Trophoblast cell (in vitro differentiated cells and primary cell): ENCODE measurements at regions not wholly inside any gene's neighbourhood (a gene's known extent, or its start where the extent isn't known, plus 50 kb on each side); places are given as distances from the start of the nearest gene placed in this dataset.

Experiments used
- DNase-seq, 2 donors: peaks; one replicate each; pipeline ENCODE4 v3.0.0-alpha.2; 2016
- H2AFZ ChIP-seq: 2 replicates; pipeline ENCODE4 v1.6.1; 2013; ENCODE audit warnings: low read length, moderate library complexity, mild to moderate bottlenecking; ENCODE audit not compliant: insufficient read depth, poor library complexity
- H2AK5ac ChIP-seq: 2 replicates; pipeline ENCODE4 v1.6.1; 2013; ENCODE audit warnings: mild to moderate bottlenecking, low read length
- H2BK120ac ChIP-seq: 2 replicates; pipeline ENCODE4 v1.6.1; 2013; ENCODE audit warnings: low read length, mild to moderate bottlenecking, moderate library complexity; ENCODE audit not compliant: insufficient read depth, poor library complexity
- H2BK12ac ChIP-seq: 2 replicates; pipeline ENCODE4 v1.6.1; 2013; ENCODE audit warnings: mild to moderate bottlenecking, low read length, moderate library complexity
- H2BK5ac ChIP-seq: 2 replicates; pipeline ENCODE4 v1.6.1; 2013; ENCODE audit warnings: low read length, low read depth, moderate library complexity, mild to moderate bottlenecking; ENCODE audit not compliant: poor library complexity
- H3K14ac ChIP-seq: 2 replicates; pipeline ENCODE4 v1.6.1; 2013; ENCODE audit warnings: mild to moderate bottlenecking, low read length
- H3K18ac ChIP-seq: 2 replicates; pipeline ENCODE4 v1.6.1; 2013; ENCODE audit warnings: mild to moderate bottlenecking, low read length
- H3K23ac ChIP-seq: 2 replicates; pipeline ENCODE4 v1.6.1; 2013; ENCODE audit warnings: low read length
- H3K27ac ChIP-seq: 2 replicates; pipeline ENCODE4 v1.5.1; 2013; ENCODE audit warnings: low read depth, mild to moderate bottlenecking, inconsistent platforms, low read length, moderate library complexity
- H3K27me3 ChIP-seq: 2 replicates; pipeline ENCODE4 v1.6.1; 2013; ENCODE audit warnings: inconsistent platforms, mild to moderate bottlenecking, low read length, moderate library complexity; ENCODE audit not compliant: insufficient read depth
- H3K36me3 ChIP-seq, 2 experiments: 1 replicate in 1 of 2; 2 replicates in 1 of 2; pipeline ENCODE4 v1.6.1; 2013; ENCODE audit warnings: low read length in 2 of 2, mild to moderate bottlenecking in 2 of 2, moderate library complexity in 1 of 2; ENCODE audit not compliant: insufficient read depth in 2 of 2, control insufficient read depth in 1 of 2
- H3K4ac ChIP-seq: 2 replicates; pipeline ENCODE4 v1.6.1; 2013; ENCODE audit warnings: low read depth, mild to moderate bottlenecking, low read length, moderate library complexity
- H3K4me1 ChIP-seq, 2 experiments: 1 replicate in 1 of 2; 2 replicates in 1 of 2; pipeline ENCODE4 v1.6.1; 2013; ENCODE audit warnings: low read length in 2 of 2, mild to moderate bottlenecking in 2 of 2, moderate library complexity in 1 of 2; ENCODE audit not compliant: insufficient read depth in 2 of 2, control insufficient read depth in 1 of 2
- H3K4me2 ChIP-seq: 2 replicates; pipeline ENCODE4 v1.6.1; 2013; ENCODE audit warnings: inconsistent platforms, mild to moderate bottlenecking, low read length, moderate library complexity
- H3K4me3 ChIP-seq: 2 replicates; pipeline ENCODE4 v1.5.1; 2013; ENCODE audit warnings: mild to moderate bottlenecking, low read depth, low read length, inconsistent platforms
- H3K79me1 ChIP-seq: one replicate; pipeline ENCODE4 v1.6.1; 2013; ENCODE audit warnings: low read length
- H3K79me2 ChIP-seq: 2 replicates; pipeline ENCODE4 v1.6.1; 2013; ENCODE audit warnings: low read length, mild to moderate bottlenecking; ENCODE audit not compliant: control insufficient read depth, insufficient read depth, poor library complexity
- H3K9ac ChIP-seq: 2 replicates; pipeline ENCODE4 v1.6.1; 2013; ENCODE audit warnings: mild to moderate bottlenecking, low read length
- H3K9me3 ChIP-seq: 2 replicates; pipeline ENCODE4 v1.6.1; 2013; ENCODE audit warnings: low read depth, mild to moderate bottlenecking, control low read depth, inconsistent platforms, low read length; ENCODE audit not compliant: insufficient read depth
- H4K12ac ChIP-seq: 2 replicates; pipeline ENCODE4 v1.6.1; 2013; ENCODE audit warnings: low read depth, mild to moderate bottlenecking, low read length, moderate library complexity
- H4K8ac ChIP-seq: 2 replicates; pipeline ENCODE4 v1.6.1; 2013; ENCODE audit warnings: low read depth, mild to moderate bottlenecking, low read length, moderate library complexity
- H4K91ac ChIP-seq: one replicate; pipeline ENCODE4 v1.6.1; 2013; ENCODE audit warnings: low read depth, mild to moderate bottlenecking, low read length, moderate library complexity
- WGBS: extraction: QIAGEN DNeasy Blood & Tissue Kit; methylation state at CpG from one replicate; pipeline ENCODE4 v1.1.7; 2013; ENCODE audit warnings: missing lambda C conversion rate; ENCODE audit not compliant: insufficient read length, insufficient coverage; ENCODE audit errors: extremely low coverage; 5-methylcytosine and 5-hydroxymethylcytosine counted together

DNA sequence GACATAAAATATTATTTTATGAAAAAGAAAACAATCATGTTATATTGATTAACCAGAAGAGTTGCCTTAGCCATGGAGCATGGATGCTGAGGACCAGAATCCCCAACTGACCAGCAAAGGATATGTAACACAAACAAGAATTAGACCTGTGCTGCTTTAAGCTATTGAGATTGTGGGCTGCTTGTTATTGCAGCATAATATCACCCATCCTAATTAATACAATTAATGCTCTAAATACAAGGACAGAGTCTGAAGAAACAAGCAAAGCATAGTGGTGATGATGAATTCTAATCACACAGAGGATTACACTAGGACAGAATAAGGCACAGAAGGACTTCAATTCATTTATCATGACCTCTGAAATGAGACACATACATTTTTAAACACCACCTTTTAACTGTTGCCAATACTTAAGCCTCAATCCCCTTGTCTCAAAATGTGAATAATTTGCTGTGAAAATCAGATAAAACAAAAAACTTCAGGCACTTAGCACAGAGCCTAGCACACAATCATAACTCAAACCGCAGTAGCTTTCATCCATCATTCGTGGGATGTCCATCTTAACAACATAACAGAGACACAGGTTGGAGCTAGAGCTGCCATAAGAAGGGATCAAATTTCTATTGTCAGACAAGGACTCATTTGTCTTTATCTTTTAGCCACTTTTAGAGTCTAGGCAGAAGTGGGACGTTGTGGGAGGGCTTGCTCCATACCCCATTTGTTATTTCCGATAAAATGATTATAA lies 449.6 kb upstream of the DCN start:
- no peak overlapping the region for H3K9ac ChIP-seq
- H3K18ac ChIP-seq: no peak overlapping the region
- no peaks in the 10 kb centered on the region for H3K4me1 ChIP-seq
- no peaks in the 10 kb centered on the region for H3K79me2 ChIP-seq
- no peak overlapping the region for H4K91ac ChIP-seq
- H3K36me3 ChIP-seq: no peaks in the 10 kb centered on the region
- H3K27me3 ChIP-seq: no peaks in the 10 kb centered on the region
- H3K4me2 ChIP-seq: no peak overlapping the region
- no peak overlapping the region for H3K27ac ChIP-seq
- no peak overlapping the region for H2BK12ac ChIP-seq
- no peak overlapping the region for H2AFZ ChIP-seq
- WGBS: no CpG with 5 or more reads among the region's 4 CpGs
- no peaks in the 10 kb centered on the region for H3K79me1 ChIP-seq
- no peak overlapping the region for H3K14ac ChIP-seq
- no peak for DNase-seq
- H3K9me3 ChIP-seq: no peaks in the 10 kb centered on the region
- no peak overlapping the region for H4K12ac ChIP-seq
- H2BK120ac ChIP-seq: no peak overlapping the region
- H3K4me3 ChIP-seq: no peak overlapping the region
- no peak overlapping the region for H3K23ac ChIP-seq
- no peak overlapping the region for H2AK5ac ChIP-seq
- no peak overlapping the region for H4K8ac ChIP-seq
- H3K4ac ChIP-seq: no peak overlapping the region
- H2BK5ac ChIP-seq: no peak overlapping the region

DNA sequence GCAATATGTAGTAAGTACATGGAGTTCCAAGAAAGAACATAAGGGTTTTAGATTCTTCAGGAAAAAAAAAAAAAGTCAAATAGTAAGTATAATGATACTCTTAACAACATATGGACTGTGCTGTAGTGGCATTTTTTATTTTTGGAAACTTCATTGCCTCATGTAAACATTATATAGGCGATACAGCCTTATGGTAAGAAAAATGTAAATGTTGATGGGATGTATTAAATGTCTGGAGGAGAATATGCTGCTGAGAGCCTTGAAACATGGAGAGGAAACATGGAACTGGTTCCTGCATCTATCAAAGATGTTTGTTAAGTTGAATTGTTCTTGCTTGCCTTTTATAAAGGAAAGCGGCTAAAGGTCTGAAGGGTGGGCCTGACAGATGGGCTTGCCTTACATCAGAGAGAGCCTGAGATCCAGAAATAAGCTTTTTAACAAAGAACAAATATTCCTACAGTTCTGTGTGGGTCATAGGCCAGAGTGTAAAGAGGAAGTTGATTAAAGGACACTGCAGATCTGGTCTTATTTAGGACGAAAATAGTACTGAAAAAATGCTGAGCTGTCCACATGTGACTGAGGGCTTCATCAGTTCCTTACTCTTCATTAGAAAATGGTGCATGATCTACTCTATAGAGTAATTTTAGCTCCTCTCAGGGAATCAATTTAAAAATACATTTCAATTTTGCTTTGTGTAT lies 448.1 kb upstream of the DCN start:
- no peak overlapping the region for H2BK12ac ChIP-seq
- no peaks in the 10 kb centered on the region for H3K79me2 ChIP-seq
- H3K18ac ChIP-seq: no peak overlapping the region
- no peaks in the 10 kb centered on the region for H3K36me3 ChIP-seq
- no peaks in the 10 kb centered on the region for H3K27me3 ChIP-seq
- no peak overlapping the region for H3K4me2 ChIP-seq
- no peak overlapping the region for H2AFZ ChIP-seq
- no peak overlapping the region for H2AK5ac ChIP-seq
- WGBS: no CpG with 5 or more reads among the region's 3 CpGs
- no peak overlapping the region for H3K9ac ChIP-seq
- no peaks in the 10 kb centered on the region for H3K9me3 ChIP-seq
- no peaks in the 10 kb centered on the region for H3K79me1 ChIP-seq
- H3K23ac ChIP-seq: no peak overlapping the region
- H3K14ac ChIP-seq: no peak overlapping the region
- no peak overlapping the region for H3K4ac ChIP-seq
- no peak overlapping the region for H4K8ac ChIP-seq
- H2BK5ac ChIP-seq: no peak overlapping the region
- H2BK120ac ChIP-seq: no peak overlapping the region
- H3K4me3 ChIP-seq: no peak overlapping the region
- DNase-seq: no peak
- H4K91ac ChIP-seq: no peak overlapping the region
- H3K27ac ChIP-seq: no peak overlapping the region
- H3K4me1 ChIP-seq: no peaks in the 10 kb centered on the region
- no peak overlapping the region for H4K12ac ChIP-seq

DNA sequence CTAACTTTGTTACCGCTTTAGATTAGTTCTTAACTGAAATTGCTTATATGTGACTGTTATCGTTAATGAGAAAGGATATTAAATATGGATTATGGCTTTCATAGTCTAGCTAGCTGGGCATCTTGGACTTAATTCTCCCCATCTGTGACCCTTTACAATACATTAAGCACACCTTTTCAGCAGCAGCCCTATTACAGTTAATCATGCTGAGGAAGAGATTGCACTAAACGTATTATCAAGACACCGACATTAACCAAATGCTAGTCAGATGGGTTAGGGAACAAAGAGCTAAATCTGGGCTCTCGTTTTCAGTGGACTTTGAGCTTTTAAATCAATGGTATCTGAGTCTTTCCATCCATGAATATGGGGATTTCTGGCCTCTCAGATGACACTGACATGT lies 447.5 kb upstream of the DCN start:
- WGBS: no CpG with 5 or more reads among the region's 5 CpGs
- Histone ChIP-seq H3K9ac (no peak overlapping the region), H2AK5ac (no peak overlapping the region), H3K4ac (no peak overlapping the region), H3K27me3 (no peaks in the 10 kb centered on the region), H2AFZ (no peak overlapping the region), H3K4me1 (no peaks in the 10 kb centered on the region), H3K79me1 (no peaks in the 10 kb centered on the region), H4K12ac (no peak overlapping the region), H3K27ac (no peak overlapping the region), H2BK12ac (no peak overlapping the region), H2BK5ac (no peak overlapping the region), H3K23ac (no peak overlapping the region), H2BK120ac (no peak overlapping the region), H4K91ac (no peak overlapping the region), H3K9me3 (no peaks in the 10 kb centered on the region), H3K18ac (no peak overlapping the region), H3K36me3 (no peaks in the 10 kb centered on the region), H4K8ac (no peak overlapping the region), H3K79me2 (no peaks in the 10 kb centered on the region), H3K4me2 (no peak overlapping the region), H3K14ac (no peak overlapping the region), H3K4me3 (no peak overlapping the region)
- DNase-seq: no peak

DNA sequence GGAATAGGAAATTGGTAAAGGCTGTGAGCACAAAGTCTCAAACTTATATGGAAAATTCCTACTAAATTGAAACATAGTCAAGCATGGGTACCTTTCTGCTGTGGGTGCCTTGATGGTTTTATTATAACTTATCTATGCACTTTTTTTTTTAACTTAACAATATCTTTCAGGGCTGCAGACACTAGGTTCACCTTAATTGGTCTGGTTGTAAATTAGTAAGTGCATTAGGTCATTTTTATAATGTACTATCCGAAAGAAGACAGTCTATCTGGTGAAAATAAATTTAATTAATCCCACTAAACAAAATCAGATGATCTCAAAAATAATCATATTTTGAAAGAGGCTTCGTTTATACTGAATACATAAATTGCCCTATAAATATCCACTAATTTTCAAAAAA lies 446.8 kb upstream of the DCN start:
- no peak overlapping the region for H3K4ac ChIP-seq
- no CpG with 5 or more reads among the region's 2 CpGs for WGBS
- H3K27ac ChIP-seq: no peak overlapping the region
- no peaks in the 10 kb centered on the region for H3K36me3 ChIP-seq
- H3K14ac ChIP-seq: no peak overlapping the region
- no peak overlapping the region for H4K12ac ChIP-seq
- no peak overlapping the region for H4K91ac ChIP-seq
- no peak for DNase-seq
- no peak overlapping the region for H4K8ac ChIP-seq
- H2BK12ac ChIP-seq: no peak overlapping the region
- H2AFZ ChIP-seq: no peak overlapping the region
- no peak overlapping the region for H2BK5ac ChIP-seq
- H3K18ac ChIP-seq: no peak overlapping the region
- no peak overlapping the region for H3K4me2 ChIP-seq
- no peak overlapping the region for H3K9ac ChIP-seq
- H3K27me3 ChIP-seq: no peaks in the 10 kb centered on the region
- no peaks in the 10 kb centered on the region for H3K9me3 ChIP-seq
- H2AK5ac ChIP-seq: no peak overlapping the region
- no peak overlapping the region for H3K4me3 ChIP-seq
- no peaks in the 10 kb centered on the region for H3K4me1 ChIP-seq
- H3K79me1 ChIP-seq: no peaks in the 10 kb centered on the region
- H3K23ac ChIP-seq: no peak overlapping the region
- no peaks in the 10 kb centered on the region for H3K79me2 ChIP-seq
- H2BK120ac ChIP-seq: no peak overlapping the region
